Stimulated activated CD4-positive, alpha-beta T cell treated with anti-CD3 and anti-CD28 coated beads, TNF-alpha, amount 100 ng/mL, for 48 hours (primary cell): ENCODE measurements at regions not wholly inside any gene's neighbourhood (a gene's known extent, or its start where the extent isn't known, plus 50 kb on each side); places are given as distances from the start of the nearest gene placed in this dataset.
A peak's percentile ranks its signal among the peaks of the same experiment; 100 is the strongest.
"Not testable (repeated sequence)": the region's sequence is repeated elsewhere in the genome, so short reads cannot be mapped to it uniquely, and the experiment has no call there.

Experiments used
- DNase-seq, 3 donors: peaks; one replicate each; pipeline ENCODE4 v3.0.0-alpha.2; 2020; ENCODE audit warnings: low read depth in 3 of 3

DNA sequence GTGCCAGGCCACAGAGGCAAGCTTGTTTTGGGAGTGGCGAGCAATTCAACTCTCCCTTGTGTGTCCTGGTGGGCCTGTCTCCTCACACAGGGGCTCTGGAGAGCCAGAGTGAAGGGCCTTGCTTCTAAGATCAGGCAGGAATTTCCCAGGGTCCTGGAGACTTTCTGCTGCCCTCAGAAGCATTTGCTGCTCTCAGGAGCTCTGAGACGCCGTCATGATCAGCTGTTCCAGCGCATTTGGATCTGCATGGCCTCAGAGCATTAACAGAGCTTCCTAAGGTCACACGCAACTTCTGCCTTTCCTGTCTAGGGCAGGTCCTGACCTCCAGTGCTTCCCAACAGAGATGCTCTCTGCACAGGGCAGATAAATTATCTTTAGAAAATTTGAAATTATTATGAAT lies 52.2 kb upstream of the C10orf90 start:
- DNase-seq = no peak

DNA sequence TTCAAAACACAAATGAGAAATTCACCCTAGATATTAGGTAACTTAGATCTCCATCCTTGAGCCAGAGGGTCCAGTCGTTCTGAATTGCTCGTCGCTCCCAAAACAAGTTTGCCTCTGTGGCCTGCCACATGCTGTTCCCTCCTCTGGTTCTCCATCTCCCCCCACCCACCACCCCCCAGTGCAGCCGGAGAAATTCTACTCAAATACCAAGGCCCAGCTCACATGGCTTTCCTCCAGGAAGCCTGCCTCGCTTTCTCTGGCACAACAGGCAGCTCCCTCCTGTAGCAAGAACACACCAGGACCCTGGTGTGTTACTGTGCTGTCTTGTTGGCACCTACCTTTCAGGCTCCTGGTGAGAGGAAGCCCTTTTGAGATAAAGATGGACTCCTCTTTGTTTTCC lies 52.7 kb upstream of the C10orf90 start:
- DNase-seq = no peak

DNA sequence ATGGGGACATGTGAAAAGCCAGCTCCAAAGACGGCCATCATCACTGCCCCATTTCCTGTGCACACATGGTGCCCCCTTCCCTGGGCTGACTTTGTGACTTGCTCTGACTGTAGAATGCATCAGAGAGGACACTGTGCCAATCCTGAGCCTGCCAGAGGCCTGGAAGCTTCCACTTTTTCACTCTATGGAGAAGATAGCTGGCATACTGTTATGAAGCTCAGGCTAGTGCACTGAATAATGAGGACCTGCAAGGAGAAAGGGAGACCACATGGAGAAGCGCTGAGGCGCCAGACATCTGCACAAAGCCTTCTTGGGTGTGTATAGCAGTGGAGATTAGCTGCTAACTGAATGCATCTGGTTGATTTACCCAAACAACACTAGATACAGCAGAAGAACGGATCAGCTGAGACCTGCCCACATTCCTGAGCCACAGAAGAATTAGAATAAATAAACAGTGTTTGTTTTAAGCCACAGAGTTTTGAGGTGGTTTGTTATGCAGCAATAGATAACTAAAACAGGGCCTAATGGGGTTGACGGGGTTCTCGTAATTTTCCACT lies 58.9 kb upstream of the C10orf90 start:
- no peak for DNase-seq

DNA sequence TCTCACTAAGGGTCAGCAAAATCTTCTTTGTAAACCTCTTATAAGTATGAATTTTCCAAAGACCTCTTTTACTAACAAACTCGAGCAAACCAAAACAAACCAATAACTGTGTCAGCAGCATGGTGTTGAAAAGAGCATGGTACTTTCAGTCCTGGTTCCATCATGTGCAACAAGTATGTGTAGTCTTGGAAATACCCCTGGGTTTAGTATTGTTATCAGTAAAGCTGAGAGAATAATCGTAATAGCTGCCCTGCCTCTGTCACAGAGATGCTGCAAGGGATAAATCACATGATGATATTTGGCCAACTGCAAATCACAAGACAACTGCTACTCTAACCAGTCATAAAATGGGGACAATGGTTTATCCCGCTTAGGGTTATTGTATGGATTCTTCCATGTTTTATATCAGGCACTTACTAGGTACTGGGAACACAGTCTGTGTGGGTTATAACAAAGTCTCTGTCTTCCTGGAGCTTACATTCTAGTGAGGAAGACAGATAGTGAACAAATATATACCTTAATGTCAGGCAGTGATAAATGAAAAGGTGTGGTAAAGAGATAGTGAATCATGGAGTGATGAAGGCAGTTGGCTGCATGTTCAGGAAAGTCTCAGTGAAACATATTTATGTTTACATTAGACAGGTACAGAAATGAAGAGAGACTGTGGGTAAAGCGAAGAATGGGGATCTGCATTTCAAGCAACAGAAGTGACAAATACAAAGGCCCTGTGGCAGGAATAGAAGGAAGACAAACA lies 60.5 kb upstream of the C10orf90 start:
- no peak for DNase-seq

DNA sequence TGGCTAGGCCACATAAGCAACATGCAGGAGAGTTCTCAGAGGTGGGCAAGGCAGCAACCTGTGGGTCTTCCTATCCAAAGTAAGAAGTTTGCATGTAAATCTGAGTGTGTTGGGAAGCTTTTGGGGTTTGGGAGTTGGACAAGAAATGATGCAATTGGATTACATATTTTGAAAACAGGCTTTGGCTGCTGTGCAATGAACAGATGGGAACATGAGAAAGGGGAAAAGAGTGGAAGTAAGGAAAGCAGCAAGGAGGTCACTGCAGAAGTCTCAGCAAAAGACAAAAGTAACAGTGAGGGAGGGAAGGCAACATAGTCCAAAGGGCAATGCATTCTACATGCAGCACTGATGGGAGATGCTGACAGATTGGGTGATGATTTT lies 61.1 kb upstream of the C10orf90 start:
- DNase-seq = no peak

DNA sequence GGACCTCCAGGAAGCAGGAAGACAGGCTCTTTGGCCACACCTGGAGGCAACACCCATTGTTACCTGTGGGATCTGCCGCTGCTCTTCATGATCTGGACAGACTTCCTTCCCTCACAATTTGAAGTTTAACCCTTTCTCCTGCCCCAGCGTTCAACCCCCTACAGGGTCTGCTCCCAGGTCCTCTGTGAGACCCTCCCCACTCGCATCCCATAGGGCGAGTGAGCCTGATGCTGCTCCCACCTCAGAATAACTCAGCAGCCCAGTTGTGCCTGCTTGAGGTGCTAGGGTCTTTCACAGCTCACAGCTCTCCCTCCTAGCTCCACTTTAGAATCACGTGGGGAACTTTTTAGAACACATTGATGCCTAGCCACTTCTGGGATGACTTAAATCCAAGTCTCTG lies 61.8 kb upstream of the C10orf90 start:
- DNase-seq = no peak

DNA sequence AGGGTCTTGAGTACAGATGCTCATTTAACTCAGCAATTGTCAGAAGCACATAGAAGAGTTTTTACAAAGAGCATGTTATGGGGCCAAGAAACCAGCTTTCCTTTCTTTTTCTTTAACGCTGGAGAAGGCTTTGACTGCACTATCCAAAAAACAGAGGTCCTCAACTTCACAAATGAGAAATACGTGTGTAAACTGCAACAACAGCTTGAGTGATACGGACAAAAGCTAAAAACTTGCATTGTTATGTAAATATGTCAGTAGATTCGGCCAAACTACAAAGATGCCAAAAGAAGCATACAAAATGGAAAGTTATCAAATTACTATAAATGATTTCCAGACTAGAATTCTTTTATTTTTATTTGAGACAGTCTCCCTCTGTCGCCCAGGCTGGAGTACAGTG lies 62.4 kb upstream of the C10orf90 start:
- DNase-seq = no peak

DNA sequence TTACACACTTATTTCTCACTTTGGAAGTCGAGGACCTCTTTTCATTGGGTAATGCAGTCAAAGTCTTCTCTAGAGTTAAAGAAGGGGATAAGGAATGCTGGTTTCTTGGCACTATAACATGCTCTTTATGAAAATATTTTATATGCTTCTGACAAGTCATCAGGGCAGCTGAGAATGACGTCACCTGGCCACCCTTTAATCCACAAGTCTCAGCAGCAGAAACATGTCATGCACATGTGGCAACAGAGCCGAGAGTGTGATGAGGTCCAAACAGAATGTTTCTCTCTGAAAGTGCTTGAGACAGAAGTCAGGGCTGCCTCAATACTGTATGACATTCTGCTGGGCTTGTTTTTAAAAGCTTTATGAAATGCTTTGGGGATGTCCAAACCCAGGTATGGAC lies 63.5 kb upstream of the C10orf90 start:
- DNase-seq = no peak

DNA sequence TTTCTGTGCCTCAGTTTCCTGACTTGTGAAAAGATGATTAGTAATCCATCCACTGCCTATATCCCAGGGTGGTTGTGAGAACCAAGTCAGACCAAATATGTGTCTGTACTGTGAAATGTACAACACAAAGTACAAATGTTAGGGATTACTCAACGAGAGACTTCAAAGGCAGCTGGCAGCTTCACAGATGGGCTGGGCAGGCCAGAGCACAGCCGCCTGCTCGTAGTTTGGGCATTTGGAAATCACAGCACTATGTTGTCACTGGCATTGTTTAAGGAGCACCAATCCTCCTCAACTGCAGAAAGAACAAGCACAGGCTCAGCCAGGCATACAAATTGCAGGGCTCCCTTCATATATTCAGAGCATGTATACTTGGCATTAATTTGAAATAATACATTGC lies 64.5 kb upstream of the C10orf90 start:
- no peak for DNase-seq

DNA sequence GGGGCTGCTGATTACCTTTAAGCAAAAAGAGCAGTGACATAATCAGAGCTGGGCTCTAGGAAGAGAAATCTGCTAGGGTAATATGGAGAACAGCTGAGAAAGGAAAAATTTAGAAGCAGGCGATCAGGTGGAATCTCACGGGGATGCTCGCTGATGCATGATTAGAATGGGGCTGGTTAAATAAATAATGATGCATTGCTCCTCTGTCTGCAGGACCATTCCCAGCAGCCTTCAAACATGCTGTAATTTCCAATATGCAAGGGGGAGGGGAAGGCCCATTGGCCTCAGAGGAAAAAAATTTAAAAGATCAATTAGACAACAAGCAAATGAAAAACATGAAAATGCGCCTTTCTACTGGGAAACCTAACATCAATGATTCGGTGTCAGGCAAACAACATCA lies 65.6 kb upstream of the C10orf90 start:
- DNase-seq = no peak

DNA sequence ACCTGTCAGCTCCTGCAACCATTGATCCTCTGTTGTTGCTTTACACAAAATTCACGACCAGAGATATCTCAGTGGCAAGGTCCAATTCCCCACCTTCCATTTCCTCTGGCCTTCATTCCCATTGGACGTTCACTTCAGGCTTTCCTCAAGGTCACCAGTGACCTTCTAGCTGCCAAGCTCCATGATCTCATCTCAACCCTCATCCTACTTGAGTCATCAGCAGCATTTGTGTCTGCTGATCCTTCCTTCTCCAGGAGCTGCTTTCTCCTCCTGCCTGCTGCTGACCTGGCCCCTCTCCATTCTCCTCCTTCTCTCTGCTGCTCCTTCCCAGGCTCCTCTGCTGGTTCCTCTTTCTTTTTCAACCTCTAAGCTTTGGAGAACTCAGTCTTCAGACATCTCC lies 66.2 kb upstream of the C10orf90 start:
- DNase-seq = no peak

DNA sequence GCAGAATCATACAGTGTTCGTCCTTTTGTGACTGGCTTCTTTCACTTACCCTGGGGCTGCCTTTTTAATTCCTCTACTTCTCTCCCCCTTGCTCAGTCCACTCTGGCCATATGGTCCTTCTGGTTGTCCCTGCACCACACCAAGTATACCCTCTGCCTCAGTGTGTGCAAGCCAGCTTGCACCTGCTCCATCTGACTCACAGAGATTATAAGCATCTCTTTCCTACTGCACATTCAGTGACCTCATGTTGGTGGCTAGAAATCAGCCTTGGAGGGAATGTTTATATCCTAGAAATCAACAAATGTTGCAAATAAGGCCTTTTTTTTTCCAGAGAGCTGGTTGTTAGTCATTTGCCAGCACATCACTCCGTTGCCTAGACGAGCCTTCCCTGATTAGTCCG lies 67.5 kb upstream of the C10orf90 start:
- DNase-seq = no peak

DNA sequence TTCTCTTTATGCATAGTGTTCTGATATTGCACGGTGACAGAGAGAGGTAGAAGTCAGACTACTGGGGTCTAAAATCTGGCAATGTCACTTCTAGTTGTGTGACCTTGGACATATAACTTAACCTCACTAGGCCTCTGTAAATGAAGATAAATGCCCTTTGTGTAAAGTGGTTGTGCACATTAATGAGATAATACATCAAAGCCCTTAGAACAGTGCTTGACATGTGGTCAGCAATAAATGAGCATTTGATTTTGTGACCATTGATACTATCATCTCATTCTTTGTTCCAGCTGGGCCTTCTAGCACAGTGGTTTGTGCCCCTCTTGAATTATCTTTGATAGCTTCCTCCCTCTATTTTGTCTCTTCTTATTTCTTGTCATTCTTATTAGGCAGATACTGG lies 74.1 kb upstream of the C10orf90 start:
- no peak for DNase-seq

DNA sequence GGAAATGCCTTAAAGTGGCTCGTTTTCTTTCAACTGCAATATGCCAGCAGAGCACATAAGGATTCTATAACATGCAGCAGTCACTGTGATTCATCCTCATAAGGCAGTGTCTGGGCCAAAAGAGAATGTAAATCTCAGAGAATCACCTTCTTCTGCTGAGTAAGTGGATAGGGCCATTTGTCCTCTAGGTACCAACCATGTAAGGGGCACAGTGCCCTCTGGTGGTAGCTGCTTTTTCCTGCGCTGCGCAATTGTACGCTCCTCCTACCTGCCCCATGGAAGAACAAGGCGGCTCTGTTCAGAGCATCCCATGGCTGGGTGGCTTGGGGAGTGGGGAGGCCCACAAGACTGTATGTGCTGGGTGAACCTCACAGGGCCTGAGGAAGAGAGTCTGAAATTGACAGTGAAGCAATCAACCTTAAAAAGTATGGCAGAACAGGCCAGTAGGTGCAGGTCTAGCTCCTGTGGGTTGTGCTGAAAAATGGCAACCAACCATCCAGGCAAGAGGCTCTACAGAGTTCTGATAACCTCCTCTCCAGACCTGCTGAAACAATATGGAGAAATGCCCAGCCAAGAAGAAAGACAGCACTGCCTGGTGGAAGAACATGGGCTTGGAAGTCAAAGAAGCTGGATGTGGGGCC lies 78.6 kb upstream of the C10orf90 start:
- peak; percentile 12 to 39 (median 27) for DNase-seq

DNA sequence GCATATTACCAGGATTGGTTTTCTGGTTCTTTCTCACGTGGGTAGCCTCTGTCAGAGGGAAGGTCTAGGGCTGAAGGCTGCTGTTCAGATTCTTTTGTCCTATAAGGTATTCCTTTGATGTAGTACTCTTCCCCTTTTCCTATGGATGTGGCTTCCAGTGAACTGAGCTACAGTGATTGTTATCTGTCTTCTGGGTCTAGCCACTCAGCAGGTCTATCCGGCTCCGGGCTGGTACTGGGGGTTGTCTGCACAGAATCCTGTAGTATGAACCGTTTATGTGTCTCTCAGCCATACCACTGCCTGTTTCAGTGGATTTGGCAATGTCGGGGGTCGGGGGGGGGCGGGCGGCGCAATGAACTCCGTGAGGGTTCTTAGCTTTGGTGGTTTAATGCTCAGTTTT lies 84.5 kb upstream of the C10orf90 start:
- DNase-seq = no peak

DNA sequence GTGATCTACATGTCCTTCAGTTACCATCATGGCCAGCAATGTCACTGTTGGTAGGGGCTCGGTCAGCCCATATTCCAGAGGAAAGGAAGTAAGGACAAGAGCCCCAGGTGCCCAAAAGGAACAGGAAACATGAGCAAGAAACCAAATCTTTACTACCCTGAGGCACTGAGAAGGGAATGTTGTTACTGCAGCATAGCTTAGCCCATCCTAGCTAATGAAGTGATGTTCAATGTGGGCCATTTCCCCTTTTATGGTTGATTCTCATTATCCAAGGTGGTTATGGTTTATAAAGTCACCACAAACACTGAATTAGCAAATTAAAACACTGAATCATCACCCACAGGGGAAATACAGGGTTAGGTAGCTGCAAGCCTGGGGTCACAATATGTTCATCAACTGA lies 88.4 kb upstream of the C10orf90 start:
- no peak for DNase-seq

DNA sequence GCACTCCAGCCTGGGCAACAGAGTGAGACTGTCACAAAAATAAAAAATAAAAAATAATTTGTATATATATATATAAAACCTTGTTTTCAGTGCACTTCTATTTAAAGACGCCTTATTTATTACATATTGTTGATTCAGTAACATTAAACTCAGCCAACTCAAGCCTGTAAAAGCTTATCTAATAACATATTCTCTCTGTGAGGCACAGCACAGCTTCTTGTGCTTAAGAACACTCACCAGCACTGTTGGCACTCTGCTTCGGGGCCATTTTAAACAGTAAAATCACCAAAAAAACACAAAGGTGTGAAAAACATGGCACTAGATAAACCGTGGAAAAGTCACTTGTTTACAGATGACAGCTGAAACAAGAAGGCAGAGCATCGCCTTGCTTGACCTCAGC lies 89.0 kb upstream of the C10orf90 start:
- no peak for DNase-seq

DNA sequence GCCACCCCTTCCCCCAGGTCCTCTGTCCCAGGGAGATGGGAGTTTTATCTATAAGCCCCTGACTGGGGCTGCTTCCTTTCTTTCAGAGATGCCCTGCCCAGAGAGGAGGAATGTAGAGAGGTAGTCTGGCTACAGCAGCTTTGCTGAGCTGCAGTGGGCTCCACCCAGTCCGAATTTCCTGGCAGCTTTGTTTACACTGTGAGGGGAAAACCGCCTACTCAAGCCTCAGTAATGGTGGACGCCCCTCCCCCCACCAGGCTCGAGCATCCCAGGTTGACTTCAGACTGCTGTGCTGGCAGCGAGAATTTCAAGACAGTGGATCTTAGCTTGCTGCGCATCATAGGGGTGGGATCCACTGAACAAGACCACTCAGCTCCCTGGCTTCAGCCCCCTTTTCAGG lies 96.2 kb upstream of the C10orf90 start:
- DNase-seq = not testable (repeated sequence)

DNA sequence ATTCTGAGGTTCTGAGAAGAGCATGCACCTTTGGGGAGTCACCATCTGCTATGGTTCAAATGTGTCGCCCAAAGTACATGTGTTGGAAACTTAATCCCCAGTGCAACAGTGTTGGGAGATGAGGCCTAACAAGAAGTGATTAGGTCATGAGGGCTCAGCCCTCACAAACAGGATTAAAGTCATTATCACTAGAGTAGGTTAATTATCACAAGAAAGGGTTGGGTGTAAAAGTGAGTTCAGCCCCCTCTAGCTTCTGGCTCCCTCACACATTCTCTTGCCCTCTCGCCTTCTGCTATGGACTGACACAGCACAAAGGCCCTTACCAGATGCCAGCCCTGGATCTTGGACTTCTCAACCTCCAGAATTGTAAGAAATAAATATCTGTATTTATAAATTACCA lies 100.3 kb upstream of the C10orf90 start:
- DNase-seq = no peak

DNA sequence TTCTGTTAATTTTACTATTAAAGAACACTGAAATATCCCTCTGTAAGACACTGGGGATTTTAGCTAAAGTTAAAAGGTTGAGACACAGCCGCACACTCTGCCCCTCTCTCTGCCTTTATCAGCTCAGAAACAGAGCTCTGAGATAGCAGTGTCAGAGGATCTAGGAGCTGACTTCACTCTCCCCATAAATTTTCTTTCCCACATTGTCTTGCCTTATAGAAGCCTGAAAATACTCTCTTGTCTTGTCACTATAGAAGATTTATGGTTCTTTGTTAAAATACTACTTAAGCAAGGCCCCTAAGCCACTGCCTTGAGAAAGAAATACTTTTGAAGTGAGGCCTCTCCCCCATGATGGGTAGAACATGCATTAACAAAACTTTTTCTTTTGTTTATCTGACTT lies 105.7 kb upstream of the C10orf90 start:
- DNase-seq = no peak

DNA sequence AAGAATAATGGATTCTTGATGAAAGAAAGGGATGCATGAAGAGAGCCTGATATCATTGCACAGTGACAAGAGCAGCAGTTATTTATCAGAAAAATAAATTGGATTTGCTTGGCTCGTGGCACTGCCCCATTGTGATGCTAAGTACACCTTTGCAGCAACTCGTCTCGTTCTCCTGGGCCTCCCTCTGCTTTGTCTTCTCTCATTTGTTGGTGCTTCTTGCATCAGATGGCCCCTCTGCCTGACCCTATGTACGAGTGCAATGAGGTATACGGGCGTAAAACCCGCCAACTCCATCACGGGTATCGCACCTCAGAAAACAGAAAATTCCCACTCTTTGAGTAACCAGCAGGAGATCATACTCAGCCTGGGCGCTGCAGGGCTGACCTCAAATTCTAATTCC lies 107.2 kb upstream of the C10orf90 start:
- no peak for DNase-seq

DNA sequence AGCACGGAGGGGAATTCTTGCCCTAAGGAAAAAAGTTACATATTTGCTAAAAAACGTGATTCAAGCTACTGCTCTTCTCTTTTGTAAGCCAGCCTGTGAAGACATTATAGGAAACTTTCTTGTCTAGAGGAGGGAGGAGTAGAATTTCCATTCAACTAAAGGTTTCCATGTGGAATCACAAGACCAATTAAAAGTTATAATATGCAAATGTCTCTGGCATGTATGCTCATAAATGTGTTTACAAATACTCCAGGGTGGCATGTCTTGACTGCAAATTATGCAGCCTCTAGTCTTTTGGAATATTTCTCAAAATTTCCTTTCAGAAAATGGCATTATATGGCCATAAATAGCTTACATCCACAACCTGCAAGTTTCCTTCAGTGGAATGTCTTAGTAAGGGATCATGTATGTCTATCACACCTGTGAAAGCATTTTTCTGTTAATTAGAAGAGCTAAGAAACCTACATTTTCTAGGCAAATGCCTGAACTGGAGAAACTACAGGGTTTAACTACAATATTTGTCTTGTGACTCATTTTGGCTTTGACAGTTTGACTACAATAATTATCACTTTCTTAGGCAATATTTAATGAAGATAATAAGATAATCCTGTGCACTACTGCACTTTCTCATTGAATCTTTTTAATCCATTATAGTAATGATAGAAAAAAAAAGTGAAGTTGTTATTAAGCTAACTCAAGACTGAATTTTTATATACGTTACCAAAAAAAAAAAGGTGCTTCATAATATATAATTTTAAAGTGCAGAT lies 111.1 kb upstream of the C10orf90 start:
- DNase-seq = no peak
